Psoas muscle (tissue), 7 donors: ENCODE measurements at regions not wholly inside any gene's neighbourhood (a gene's known extent, or its start where the extent isn't known, plus 50 kb on each side); places are given as distances from the start of the nearest gene placed in this dataset.

ENCODE experiments used
- ATAC-seq, 4 donors: fragments of 200-7000 bp; cut with Tn5 transposase; one replicate each; pipeline ENCODE4 v1.9.1; 2020; ENCODE audit warnings: moderate library complexity in 3 of 4, mild to moderate bottlenecking in 2 of 4
- DNase-seq, 2 donors: peaks; one replicate each; pipeline ENCODE4 v3.0.0-alpha.2; 2020
- H3K27ac ChIP-seq: fragments of 200-600 bp; one replicate; pipeline ENCODE4 v1.8.0; 2022
- H3K27me3 ChIP-seq, 3 donors: fragments of 200-600 bp in 1 of 3; one replicate each; pipeline versions ENCODE4 v1.6.1 to v1.8.0; 2013 to 2022; ENCODE audit warnings: low read length in 2 of 3, mild to moderate bottlenecking in 2 of 3, moderate library complexity in 1 of 3; ENCODE audit not compliant: insufficient read depth in 3 of 3
- H3K36me3 ChIP-seq, 2 donors: fragments of 200-600 bp in 1 of 2; one replicate each; pipeline versions ENCODE4 v1.6.1 to v1.8.0; 2013 to 2022; ENCODE audit warnings: low read depth in 1 of 2, mild to moderate bottlenecking in 1 of 2, moderate library complexity in 1 of 2; ENCODE audit not compliant: insufficient read depth in 1 of 2
- H3K4me1 ChIP-seq: fragments of 200-600 bp; one replicate; pipeline ENCODE4 v1.8.0; 2022
- H3K4me3 ChIP-seq: fragments of 200-600 bp; one replicate; pipeline ENCODE4 v1.8.0; 2022; ENCODE audit warnings: mild to moderate bottlenecking
- H3K9me3 ChIP-seq: fragments of 200-600 bp; one replicate; pipeline ENCODE4 v1.8.0; 2022
- WGBS, 3 donors: extraction: QIAGEN DNeasy Blood & Tissue Kit; methylation state at CpG; one replicate each; pipeline versions ENCODE4 v1.1.6 to v1.1.7; 2013; 5-methylcytosine and 5-hydroxymethylcytosine counted together
- intact Hi-C, 2 donors: fragments of 100-400 bp; cut with DNase I; formaldehyde crosslinking; loops; one replicate each; pipeline versions ENCODE4 v1.11.0 to v1.14.2; 2022
- TF ChIP-seq, protein P1 (sequence below): fragments of 200-600 bp; IDR thresholded peaks from one replicate; pipeline ENCODE4 v1.8.0; 2022; ENCODE audit warnings: antibody characterized with exemption
- donor health status: healthy with polysubstance abuse.
- donor health status: DM: no; HTN: no; CAD: no; lungs with moderate emphysema.
- donor health status: Bipolar disorder and iron deficiency.
- donor health status: healthy.
- donor health status: DM: yes; HTN: yes; CAD: no.
- donor health status: DM: no; HTN: no; CAD: no.
- donor health status: DM: yes; HTN: yes; CAD: no.

DNA sequence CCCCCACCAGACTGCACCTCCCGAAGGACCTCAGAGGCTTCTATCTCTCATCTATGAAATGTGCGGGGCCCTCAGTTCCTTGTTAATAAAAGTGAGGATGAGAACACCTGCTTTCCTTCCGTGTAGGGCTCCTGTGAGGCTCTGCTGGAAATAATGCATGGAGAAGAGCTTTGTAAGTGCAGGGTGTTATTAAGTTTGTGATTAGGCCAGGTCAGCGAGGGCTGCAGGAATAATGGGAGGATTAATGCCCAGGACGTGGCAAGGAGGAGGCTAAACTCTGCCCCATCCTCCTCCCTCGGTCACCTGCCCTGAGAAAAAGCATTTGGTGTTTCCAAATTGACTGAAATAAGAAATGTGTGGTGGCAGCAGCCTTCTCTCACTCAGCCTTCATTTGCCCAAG is 83.5 kb upstream of the HSPA9 start:
- TF ChIP-seq, protein P1, sequence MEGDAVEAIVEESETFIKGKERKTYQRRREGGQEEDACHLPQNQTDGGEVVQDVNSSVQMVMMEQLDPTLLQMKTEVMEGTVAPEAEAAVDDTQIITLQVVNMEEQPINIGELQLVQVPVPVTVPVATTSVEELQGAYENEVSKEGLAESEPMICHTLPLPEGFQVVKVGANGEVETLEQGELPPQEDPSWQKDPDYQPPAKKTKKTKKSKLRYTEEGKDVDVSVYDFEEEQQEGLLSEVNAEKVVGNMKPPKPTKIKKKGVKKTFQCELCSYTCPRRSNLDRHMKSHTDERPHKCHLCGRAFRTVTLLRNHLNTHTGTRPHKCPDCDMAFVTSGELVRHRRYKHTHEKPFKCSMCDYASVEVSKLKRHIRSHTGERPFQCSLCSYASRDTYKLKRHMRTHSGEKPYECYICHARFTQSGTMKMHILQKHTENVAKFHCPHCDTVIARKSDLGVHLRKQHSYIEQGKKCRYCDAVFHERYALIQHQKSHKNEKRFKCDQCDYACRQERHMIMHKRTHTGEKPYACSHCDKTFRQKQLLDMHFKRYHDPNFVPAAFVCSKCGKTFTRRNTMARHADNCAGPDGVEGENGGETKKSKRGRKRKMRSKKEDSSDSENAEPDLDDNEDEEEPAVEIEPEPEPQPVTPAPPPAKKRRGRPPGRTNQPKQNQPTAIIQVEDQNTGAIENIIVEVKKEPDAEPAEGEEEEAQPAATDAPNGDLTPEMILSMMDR = no peak
- intact Hi-C loops = no loop called here
- Histone ChIP-seq H3K4me3 (no peak overlapping the region), H3K9me3 (no peaks in the 10 kb centered on the region), H3K27ac (no peak overlapping the region), H3K4me1 (no peaks in the 10 kb centered on the region), H3K27me3 (no peaks in the 10 kb centered on the region), H3K36me3 (no peaks in the 10 kb centered on the region)
- WGBS, 3 donors = 82 to 86% (median 86%) methylated on average over 6 of the region's 6 CpGs
- DNase-seq (no peak), ATAC-seq (no peak)

DNA sequence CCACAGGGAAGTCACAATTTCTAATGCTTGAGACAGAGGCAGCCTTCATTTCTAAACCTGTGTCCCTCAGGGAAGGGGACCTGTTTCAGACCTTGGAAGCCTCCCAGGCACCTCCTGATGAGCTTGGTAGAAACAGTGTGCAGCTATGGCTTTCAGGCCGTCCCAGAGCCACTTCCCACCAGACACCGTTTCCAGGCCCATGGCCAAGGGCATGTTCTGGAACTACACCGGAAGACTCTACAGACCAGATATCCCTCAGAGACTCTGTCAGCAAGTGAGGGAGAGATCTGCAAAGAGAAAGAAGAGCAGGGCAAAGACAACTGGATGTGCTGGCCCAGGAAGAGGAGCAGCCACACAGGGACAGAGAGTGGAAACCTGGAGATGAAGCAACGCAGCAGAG is 82.2 kb upstream of the HSPA9 start:
- WGBS, 3 donors = 73 to 76% (median 75%) methylated on average over 4 of the region's 4 CpGs
- TF ChIP-seq, protein P1 = no peak
- Histone ChIP-seq H3K36me3 (no peaks in the 10 kb centered on the region), H3K27me3 (no peaks in the 10 kb centered on the region), H3K4me3 (no peak overlapping the region), H3K9me3 (no peaks in the 10 kb centered on the region), H3K27ac (no peak overlapping the region), H3K4me1 (no peaks in the 10 kb centered on the region)
- no peak for DNase-seq
- no peak for ATAC-seq
- intact Hi-C loops = no loop called here

- ATAC-seq (no peak), DNase-seq (no peak)
- Histone ChIP-seq H3K9me3 (no peaks in the 10 kb centered on the region), H3K27ac (no peak overlapping the region), H3K4me1 (no peaks in the 10 kb centered on the region), H3K27me3 (no peaks in the 10 kb centered on the region), H3K4me3 (no peak overlapping the region), H3K36me3 (no peaks in the 10 kb centered on the region)
- TF ChIP-seq, protein P1 = no peak
- intact Hi-C loops = no loop called here
- WGBS, 3 donors = 80 to 91% (median 81%) methylated on average over 4 of the region's 4 CpGs
Observed at GRCh38 chr5:138656916-138657315, 81.7 kb upstream of the HSPA9 start.

- Histone ChIP-seq H3K4me1 (no peaks in the 10 kb centered on the region), H3K9me3 (no peaks in the 10 kb centered on the region), H3K27me3 (no peaks in the 10 kb centered on the region), H3K4me3 (no peak overlapping the region), H3K27ac (no peak overlapping the region), H3K36me3 (no peaks in the 10 kb centered on the region)
- intact Hi-C loops = no loop called here
- 72 to 78% (median 76%) methylated on average over 6 of the region's 6 CpGs for WGBS, 3 donors
- TF ChIP-seq, protein P1 = no peak
- no peak for DNase-seq
- no peak for ATAC-seq
Observed at GRCh38 chr5:138655530-138656190, 80.5 kb upstream of the HSPA9 start.

- TF ChIP-seq, protein P1 = no peak
- H3K4me1 ChIP-seq = no peaks in the 10 kb centered on the region
- H3K4me3 ChIP-seq = no peak overlapping the region
- H3K27ac ChIP-seq = no peak overlapping the region
- no peaks in the 10 kb centered on the region for H3K9me3 ChIP-seq
- no peaks in the 10 kb centered on the region for H3K36me3 ChIP-seq
- no peaks in the 10 kb centered on the region for H3K27me3 ChIP-seq
- intact Hi-C loops = no loop called here
- ATAC-seq (no peak), DNase-seq (no peak)
- 65 to 75% (median 67%) methylated on average over 8 of the region's 8 CpGs for WGBS, 3 donors
Observed at GRCh38 chr5:138654281-138654867, 79.2 kb upstream of the HSPA9 start.
